K562 (cell line): ENCODE measurements at regions not wholly inside any gene's neighbourhood (a gene's known extent, or its start where the extent isn't known, plus 50 kb on each side); places are given as distances from the start of the nearest gene placed in this dataset.

ENCODE experiments used
- ATAC-seq: fragments of 200-7000 bp; cut with Tn5 transposase; 3 replicates; pipeline ENCODE4 v1.9.1; 2020; ENCODE audit warnings: moderate library complexity
- BruUV-seq: library from RNA; stranded (reverse); fragments of 400-500 nt; replicated peaks from 2 replicates; lab custom pipeline; 2021; lab: Mats Ljungman, UMichigan
- CTCF ChIA-PET: fragments of 300-600 bp; formaldehyde crosslinking; extraction: SDS; loops from one replicate; lab custom pipeline; 2021; ENCODE audit warnings: low intra/inter-chr PET ratio; lab: Yijun Ruan, JAX
- POLR2A ChIA-PET: fragments of 300-600, 350-650 bp; sonication (Branson Sonifier 250); formaldehyde crosslinking; extraction: SDS; loops from one replicate; lab custom pipeline; 2021; ENCODE audit warnings: antibody characterized with exemption, inconsistent platforms; lab: Yijun Ruan, JAX
- DNase-seq, 4 experiments: peaks; one replicate each; pipeline versions ENCODE4 v3.0.0 to v3.0.0-alpha.2; 2011 to 2018; ENCODE audit warnings: low spot score in 3 of 4, mixed read lengths in 3 of 4; ENCODE audit errors: extremely low read depth in 1 of 4
- FAIRE-seq: peaks from 2 replicates; lab custom pipeline; 2011; peaks lifted over from hg19 to GRCh38; lab: Jason Lieb, UNC
- H2AFZ ChIP-seq: 2 replicates; pipeline ENCODE4 v1.6.0; 2011; ENCODE audit warnings: low read depth, low read length, control low read depth, inconsistent platforms
- H3K27ac ChIP-seq: fragments of 200-600 bp; 3 replicates; pipeline ENCODE4 v1.8.0; 2011; ENCODE audit warnings: low read depth, mild to moderate bottlenecking, control low read depth, inconsistent platforms, low read length, moderate library complexity, mixed read lengths; ENCODE audit errors: extremely low read depth
- H3K27me3 ChIP-seq, 2 experiments: fragments of 300-600 bp in 1 of 2; 2 replicates in 1 of 2; 3 replicates in 1 of 2; pipeline versions ENCODE4 v1.6.0 to v1.8.0; 2011; ENCODE audit warnings: inconsistent platforms in 2 of 2, low read length in 2 of 2, mild to moderate bottlenecking in 1 of 2, mixed read lengths in 1 of 2, moderate library complexity in 1 of 2; ENCODE audit not compliant: control insufficient read depth in 2 of 2, insufficient read depth in 2 of 2
- H3K36me3 ChIP-seq: fragments of 300-600 bp; 3 replicates; pipeline ENCODE4 v1.8.0; 2011; ENCODE audit warnings: mild to moderate bottlenecking, low read length, inconsistent platforms; ENCODE audit not compliant: control insufficient read depth, insufficient read depth
- H3K4me1 ChIP-seq, 2 experiments: fragments of 200-600 bp in 1 of 2; replicated peaks in 1 of 2; 2 replicates in 1 of 2; 3 replicates in 1 of 2; pipeline versions ENCODE4 v1.5.1 to v1.8.0; 2011; ENCODE audit warnings: inconsistent platforms in 2 of 2, low read length in 2 of 2, mild to moderate bottlenecking in 1 of 2, mixed read lengths in 1 of 2, moderate library complexity in 1 of 2; ENCODE audit not compliant: control insufficient read depth in 2 of 2, insufficient read depth in 2 of 2
- H3K4me2 ChIP-seq: 2 replicates; pipeline ENCODE4 v1.6.1; 2011; ENCODE audit warnings: low read length, control low read depth, inconsistent platforms, mixed read lengths; ENCODE audit not compliant: insufficient read depth
- H3K4me3 ChIP-seq: fragments of 200-600 bp; sonication (generic), shearing (Covaris generic); 2 replicates; pipeline ENCODE4 v1.5.1; 2016; ENCODE audit warnings: control low read depth, inconsistent platforms
- H3K79me2 ChIP-seq: fragments of 200-600 bp; 3 replicates; pipeline ENCODE4 v1.8.0; 2011; ENCODE audit warnings: low read length, inconsistent platforms; ENCODE audit not compliant: control insufficient read depth, insufficient read depth
- H3K9ac ChIP-seq, 2 experiments: 2 replicates each; pipeline versions ENCODE4 v1.6.0 to v1.6.1; 2011; ENCODE audit warnings: low read depth in 2 of 2, low read length in 2 of 2, control low read depth in 1 of 2, inconsistent platforms in 1 of 2, mild to moderate bottlenecking in 1 of 2, mixed read lengths in 1 of 2; ENCODE audit not compliant: insufficient read depth in 1 of 2
- H3K9me1 ChIP-seq: one replicate; pipeline ENCODE4 v1.6.0; 2011; ENCODE audit warnings: inconsistent platforms, mild to moderate bottlenecking, low read length, moderate library complexity; ENCODE audit not compliant: control insufficient read depth, insufficient read depth
- H3K9me3 ChIP-seq: replicated peaks from 2 replicates; pipeline ENCODE4 v1.5.1; 2011; ENCODE audit warnings: low read depth, low read length, inconsistent platforms; ENCODE audit not compliant: control insufficient read depth, insufficient read depth
- H4K20me1 ChIP-seq: replicated peaks from 2 replicates; pipeline ENCODE4 v1.6.1; 2011; ENCODE audit warnings: low read length, inconsistent platforms, mixed read lengths; ENCODE audit not compliant: control insufficient read depth, insufficient read depth
- CTCFL ChIP-seq: IDR thresholded peaks from 2 replicates; pipeline ENCODE4 v1.6.1; 2011; ENCODE audit warnings: borderline replicate concordance, low read depth, mild to moderate bottlenecking, moderate library complexity, low read length; ENCODE audit not compliant: insufficient read depth, poor library complexity, severe bottlenecking
- EP300 ChIP-seq: IDR thresholded peaks from 2 replicates; pipeline ENCODE4 v1.6.1; 2012; ENCODE audit warnings: low read length, improper control_type of control experiment
- SMARCA5 ChIP-seq: fragments of 450-650 bp; IDR thresholded peaks from 2 replicates; pipeline ENCODE4 v1.6.1; 2016
- WGBS: fragments of 100-300 bp; shearing (Covaris generic); methylation state at CpG from one replicate; pipeline ENCODE4 v1.1.6; 2016; ENCODE audit warnings: low coverage, mixed read lengths; ENCODE audit not compliant: insufficient coverage; ENCODE audit errors: missing lambda C conversion rate; 5-methylcytosine and 5-hydroxymethylcytosine counted together
- in situ Hi-C: fragments of 300-500 bp; cut with MboI; formaldehyde crosslinking; loops from 4 replicates; pipeline ENCODE4 v1.15.0; 2018; ENCODE audit warnings: inconsistent platforms, mixed read lengths
- intact Hi-C: fragments of 100-400 bp; cut with micrococcal nuclease; formaldehyde crosslinking; loops from 2 replicates; pipeline ENCODE4 v1.14.2; 2022

GRCh38 chr10:36946598-36946997 is 178.8 kb upstream of the ANKRD30A start:
- ChIA-PET CTCF (no interaction called here), POLR2A (no interaction called here)
- Histone ChIP-seq H3K4me1 (no peaks in the 10 kb centered on the region), H4K20me1 (no peaks in the 10 kb centered on the region), H2AFZ (no peak overlapping the region), H3K27ac (no peak overlapping the region), H3K9ac (no peak overlapping the region), H3K9me1 (no peaks in the 10 kb centered on the region), H3K4me2 (no peak overlapping the region), H3K36me3 (no peaks in the 10 kb centered on the region), H3K27me3 (no peaks in the 10 kb centered on the region), H3K79me2 (no peaks in the 10 kb centered on the region), H3K9me3 (no peaks in the 10 kb centered on the region), H3K4me3 (no peak overlapping the region)
- FAIRE-seq, result no peak
- no peak for DNase-seq
- 0% methylated on average over 2 of the region's 2 CpGs for WGBS
- in situ Hi-C loops, result no loop called here
- no peak for TF ChIP-seq CTCFL
- no peak for TF ChIP-seq SMARCA5
- no TSS peak for BruUV-seq
- intact Hi-C loops, result no loop called here
- no peak for ATAC-seq

GRCh38 chr10:36943544-36943943 is 181.9 kb upstream of the ANKRD30A start:
- H3K4me1 ChIP-seq, result no peaks in the 10 kb centered on the region
- no peak overlapping the region for H3K27ac ChIP-seq
- intact Hi-C loops, result no loop called here
- TF ChIP-seq EP300, result no peak
- TF ChIP-seq, all 486 proteins: peak for 0
- Histone ChIP-seq H3K4me2 (no peak overlapping the region), H2AFZ (no peak overlapping the region), H3K36me3 (no peaks in the 10 kb centered on the region), H3K4me3 (no peak overlapping the region), H3K27me3 (no peaks in the 10 kb centered on the region), H4K20me1 (no peaks in the 10 kb centered on the region), H3K79me2 (no peaks in the 10 kb centered on the region), H3K9me1 (no peaks in the 10 kb centered on the region), H3K9ac (no peak overlapping the region), H3K9me3 (no peaks in the 10 kb centered on the region)
- ChIA-PET POLR2A (no interaction called here), CTCF (no interaction called here)
- WGBS, result 4% methylated on average over 10 of the region's 12 CpGs
- BruUV-seq, result no TSS peak
- no peak for DNase-seq
- no peak for ATAC-seq
- FAIRE-seq, result no peak
- in situ Hi-C loops, result no loop called here
